Dermis microvascular lymphatic vessel endothelial cell (primary cell): ENCODE measurements at regions not wholly inside any gene's neighbourhood (a gene's known extent, or its start where the extent isn't known, plus 50 kb on each side); places are given as distances from the start of the nearest gene placed in this dataset.
"Not testable (repeated sequence)": the region's sequence is repeated elsewhere in the genome, so short reads cannot be mapped to it uniquely, and the experiment has no call there.

Experiments used
- DNase-seq, 2 donors: peaks; one replicate each; pipeline versions ENCODE4 v3.0.0 to v3.0.0-alpha.2; 2010; ENCODE audit warnings: low read depth in 2 of 2

GRCh38 chr5:145574889-145575573 is 260.1 kb downstream of the PRELID2 start:
- DNase-seq = no peak

- DNase-seq = peak in 1 of 2 donors; percentile 70
These were observed 266.6 kb downstream of the PRELID2 start for GRCh38 chr5:145568581-145568980.

- DNase-seq = peak in 1 of 2 donors; percentile 6
These were observed 272.2 kb downstream of the PRELID2 start for GRCh38 chr5:145562931-145563330.

GRCh38 chr5:145558288-145558687 is 276.9 kb downstream of the PRELID2 start:
- DNase-seq = no peak

- no peak for DNase-seq
These were observed 277.8 kb downstream of the PRELID2 start for GRCh38 chr5:145557345-145557744.

GRCh38 chr5:145554399-145554798 is 280.7 kb downstream of the PRELID2 start:
- peak; percentile 52 to 76 for DNase-seq

GRCh38 chr5:145553177-145553576 is 282.0 kb downstream of the PRELID2 start:
- DNase-seq = no peak

- no peak for DNase-seq
These were observed 283.4 kb downstream of the PRELID2 start for GRCh38 chr5:145551714-145552113.

GRCh38 chr5:145548097-145548496 is 287.0 kb downstream of the PRELID2 start:
- DNase-seq = no peak

GRCh38 chr5:145544401-145544800 is 290.7 kb downstream of the PRELID2 start:
- DNase-seq = no peak

GRCh38 chr5:145543968-145544367 is 291.2 kb downstream of the PRELID2 start:
- DNase-seq = no peak

- DNase-seq = peak in 1 of 2 donors; percentile 5
These were observed 294.8 kb downstream of the PRELID2 start for GRCh38 chr5:145540375-145540774.

- DNase-seq = no peak
These were observed 295.9 kb downstream of the PRELID2 start for GRCh38 chr5:145539201-145539600.

- no peak for DNase-seq
These were observed 299.0 kb downstream of the PRELID2 start for GRCh38 chr5:145536133-145536532.

- peak in 1 of 2 donors; percentile 93 for DNase-seq
These were observed 304.0 kb downstream of the PRELID2 start for GRCh38 chr5:145531038-145531734.

- DNase-seq = no peak
These were observed 313.6 kb downstream of the PRELID2 start for GRCh38 chr5:145521523-145521922.

GRCh38 chr5:145521066-145521465 is 314.1 kb downstream of the PRELID2 start:
- no peak for DNase-seq

GRCh38 chr5:145520335-145520734 is 314.8 kb downstream of the PRELID2 start:
- no peak for DNase-seq

- DNase-seq = not testable (repeated sequence)
These were observed 317.6 kb downstream of the PRELID2 start for GRCh38 chr5:145517588-145517987.

- no peak for DNase-seq
These were observed 323.8 kb downstream of the PRELID2 start for GRCh38 chr5:145511351-145511750.

GRCh38 chr5:145510769-145511168 is 324.4 kb downstream of the PRELID2 start:
- no peak for DNase-seq

- no peak for DNase-seq
These were observed 324.8 kb downstream of the PRELID2 start for GRCh38 chr5:145510324-145510723.
